ENCODE measurements at regions not wholly inside any gene's neighbourhood (a gene's known extent, or its start where the extent isn't known, plus 50 kb on each side); places are given as distances from the start of the nearest gene placed in this dataset.

GRCh38 chr4:53771326-53771725, 180.0 kb upstream of the LNX1 start:
- ATAC-seq (no peak), DNase-seq (no peak)

GRCh38 chr4:53767482-53767881, 176.2 kb upstream of the LNX1 start:
- ATAC-seq (no peak), DNase-seq (no peak)

DNA sequence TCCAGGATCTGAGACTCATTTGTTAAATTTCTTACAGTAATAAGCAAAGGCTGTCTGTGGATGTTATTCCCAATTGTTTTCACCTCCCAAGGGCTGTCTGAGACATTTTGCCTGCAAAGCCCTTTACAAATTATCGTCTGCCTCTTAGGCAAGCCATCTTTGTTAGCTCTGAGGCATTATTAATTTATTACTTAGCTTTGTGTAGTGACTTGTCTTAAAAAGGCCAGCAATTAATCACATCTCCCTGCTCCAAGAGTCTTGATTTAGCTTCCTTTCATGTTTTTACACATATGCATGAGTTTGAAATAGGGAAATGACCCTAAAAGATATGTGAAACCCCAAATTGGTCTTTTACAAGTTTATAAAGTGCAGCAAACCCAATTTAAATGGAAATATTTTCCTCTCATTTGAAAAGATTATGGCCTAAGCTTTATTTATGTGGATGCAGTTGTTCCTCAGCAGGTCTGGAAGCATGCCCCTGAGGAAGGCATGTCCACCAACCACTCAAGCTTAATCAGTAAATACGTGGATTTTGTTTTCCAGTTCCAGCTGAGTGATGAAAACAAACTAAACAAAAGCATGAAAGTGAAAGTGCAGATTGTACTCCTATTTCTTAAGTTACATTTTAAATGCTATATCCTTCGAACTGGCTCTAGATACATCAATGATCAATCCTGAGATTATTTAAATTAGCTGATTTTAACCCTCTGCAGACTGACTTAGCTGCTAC, 173.6 kb upstream of the LNX1 start:
- no peak for DNase-seq
- ATAC-seq: no peak

DNA sequence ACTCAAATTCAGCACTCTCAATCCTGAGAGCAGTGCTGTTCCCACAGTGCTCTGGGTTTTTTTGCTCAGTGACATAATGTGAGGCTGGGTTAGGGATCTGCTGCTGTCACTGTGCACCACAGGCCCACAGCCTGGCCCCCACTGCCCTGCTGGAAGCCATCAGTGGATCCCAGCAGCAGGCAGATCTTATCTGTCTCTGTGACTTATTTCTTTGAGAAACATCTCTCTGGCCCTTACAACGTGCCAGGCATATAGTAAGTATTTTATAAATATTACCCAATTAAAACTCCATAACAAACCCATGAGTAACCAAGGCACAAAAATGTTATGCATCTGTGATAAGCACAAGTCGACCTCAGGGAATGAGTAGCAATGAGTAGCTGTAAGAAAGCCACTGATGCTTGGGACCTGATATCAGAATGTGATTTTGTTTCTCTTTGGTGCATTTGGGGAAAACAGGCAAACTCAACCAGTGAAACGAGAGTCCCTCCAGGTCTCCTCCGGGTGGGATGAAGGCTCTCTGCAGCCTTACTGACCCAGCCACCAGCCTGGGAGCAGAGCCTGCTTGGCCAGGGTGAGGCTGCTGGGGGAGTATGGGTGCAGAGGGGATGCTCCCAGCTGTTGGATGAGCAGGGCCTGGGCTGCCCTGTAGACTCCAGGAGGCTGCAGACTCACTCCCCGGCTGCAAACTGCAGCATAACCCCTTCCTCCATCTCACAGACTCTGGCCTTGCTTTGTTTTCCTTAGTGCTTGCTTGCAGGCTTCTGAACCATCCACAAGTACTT, 172.7 kb upstream of the LNX1 start:
- ATAC-seq (no peak), DNase-seq (no peak)

DNA sequence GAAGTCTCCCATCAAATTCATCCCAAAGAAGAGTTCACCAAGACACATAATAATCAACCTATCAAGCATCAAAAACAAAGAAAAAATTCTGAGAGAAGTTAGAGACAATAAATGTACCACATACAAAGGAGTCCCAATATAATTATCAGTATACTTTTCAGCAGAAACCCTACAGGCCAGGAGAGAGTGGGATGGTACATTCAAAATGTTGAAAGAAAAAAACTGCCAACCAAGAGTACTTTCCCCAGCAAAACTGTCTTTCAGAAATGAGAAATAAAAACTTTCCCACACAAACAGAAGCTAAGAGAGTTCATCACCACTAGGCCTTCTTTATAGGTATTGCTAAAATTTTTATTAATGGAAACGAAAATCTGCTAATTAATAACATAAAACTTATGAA, 164.4 kb upstream of the LNX1 start:
- ATAC-seq (no peak), DNase-seq (no peak)

- DNase-seq: no peak
- no peak for ATAC-seq
Observed at GRCh38 chr4:53752124-53752523, 160.8 kb upstream of the LNX1 start.

GRCh38 chr4:53748328-53748772, 157.1 kb upstream of the LNX1 start:
- peak; percentile 4 for DNase-seq
- ATAC-seq: peak; percentile 19

- no peak for DNase-seq
Observed at GRCh38 chr4:53747401-53747800, 156.1 kb upstream of the LNX1 start.

DNA sequence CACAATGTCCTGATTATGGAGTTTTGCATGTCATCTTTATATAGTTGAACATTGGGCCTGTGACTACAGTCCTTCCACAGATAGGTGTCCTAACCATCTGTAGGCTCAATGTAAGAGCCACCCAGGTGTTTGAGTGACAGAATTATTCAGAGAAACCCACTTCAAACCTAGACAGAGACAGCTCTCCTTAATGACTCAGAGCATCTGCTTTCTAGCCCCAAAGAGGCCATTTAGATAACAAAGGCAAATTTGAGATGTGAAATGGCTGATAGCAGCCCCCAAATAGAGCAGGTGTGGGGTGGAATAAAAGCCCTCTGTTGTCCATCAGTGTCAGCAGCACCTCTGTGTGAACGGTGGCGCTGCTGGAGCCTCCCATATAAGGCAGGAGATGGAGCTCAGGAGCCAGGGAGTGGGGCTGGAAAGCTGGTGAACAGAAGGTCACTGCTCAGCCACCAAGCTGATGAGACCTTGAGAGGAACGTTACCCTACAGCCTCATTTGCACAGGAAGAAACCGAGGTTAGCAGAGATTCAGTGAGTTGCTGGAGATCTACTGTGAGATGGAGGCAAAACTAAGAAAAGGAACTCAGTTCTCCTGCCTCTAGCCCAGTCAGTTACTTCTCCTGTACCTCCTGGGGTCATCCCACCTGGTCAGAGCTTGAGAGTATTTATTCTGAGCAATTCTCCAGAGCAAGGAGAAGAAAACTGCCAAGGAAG, 153.3 kb upstream of the LNX1 start:
- DNase-seq: no peak
- no peak for ATAC-seq

More at GRCh38 chr4:53747401-53747800, 156.1 kb upstream of the LNX1 start:
- no peak for ATAC-seq

DNA sequence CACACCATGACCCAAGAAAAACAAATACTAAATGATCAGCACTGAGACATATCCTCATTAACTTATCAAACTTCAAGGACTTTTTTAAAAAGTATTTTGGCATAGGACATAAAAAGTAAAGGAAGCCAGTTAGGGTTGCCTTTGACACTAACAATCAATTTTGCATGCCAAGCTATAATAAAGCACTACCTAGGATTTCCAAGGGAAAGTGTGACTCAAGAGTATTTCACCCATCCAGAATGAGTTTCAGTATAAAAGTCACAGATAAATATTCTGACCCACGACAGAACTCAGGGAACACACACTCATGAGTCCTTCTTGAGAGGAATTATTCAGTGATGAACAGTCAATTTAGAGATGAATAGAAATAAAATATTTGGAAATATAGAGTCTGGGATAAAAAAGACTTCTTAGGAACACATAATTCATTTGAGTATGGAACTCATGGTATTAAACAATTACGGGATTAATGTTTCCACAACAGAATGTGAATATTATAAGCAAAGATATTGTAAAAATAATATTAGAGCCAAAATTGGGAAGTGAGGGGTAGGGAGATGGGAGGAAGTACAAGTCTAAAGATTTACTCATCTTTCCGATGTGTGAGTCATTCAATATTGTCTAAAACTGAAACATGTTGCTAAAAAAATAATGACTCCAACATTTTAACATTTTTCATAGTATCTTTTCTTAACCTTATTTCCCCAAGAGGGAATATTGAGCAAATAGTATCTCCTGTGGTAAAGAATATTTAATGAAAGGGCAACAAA, 143.5 kb upstream of the LNX1 start:
- no peak for DNase-seq
- no peak for ATAC-seq

- ATAC-seq: no peak
- DNase-seq: no peak
Observed at GRCh38 chr4:53734182-53734581, 142.9 kb upstream of the LNX1 start.

DNA sequence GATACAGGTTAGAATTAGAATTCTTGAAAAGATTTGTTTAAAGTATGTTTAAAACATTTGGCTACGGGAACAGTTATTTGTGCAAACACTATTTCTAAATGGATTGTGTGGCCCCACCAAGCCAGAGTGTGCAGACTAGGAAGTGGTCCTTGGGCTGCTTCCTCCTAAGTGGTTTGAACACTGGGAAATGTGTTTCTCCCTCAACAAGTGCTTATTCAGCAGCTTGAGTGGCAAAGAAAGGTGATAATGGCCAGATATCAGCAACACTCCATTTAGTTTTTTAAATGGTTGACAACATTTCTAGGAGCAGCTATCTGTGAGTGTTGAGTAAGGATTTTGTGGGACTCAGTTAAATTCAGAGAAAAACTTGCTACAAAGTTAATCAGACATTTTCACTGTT, 141.4 kb upstream of the LNX1 start:
- ATAC-seq: no peak
- no peak for DNase-seq

DNA sequence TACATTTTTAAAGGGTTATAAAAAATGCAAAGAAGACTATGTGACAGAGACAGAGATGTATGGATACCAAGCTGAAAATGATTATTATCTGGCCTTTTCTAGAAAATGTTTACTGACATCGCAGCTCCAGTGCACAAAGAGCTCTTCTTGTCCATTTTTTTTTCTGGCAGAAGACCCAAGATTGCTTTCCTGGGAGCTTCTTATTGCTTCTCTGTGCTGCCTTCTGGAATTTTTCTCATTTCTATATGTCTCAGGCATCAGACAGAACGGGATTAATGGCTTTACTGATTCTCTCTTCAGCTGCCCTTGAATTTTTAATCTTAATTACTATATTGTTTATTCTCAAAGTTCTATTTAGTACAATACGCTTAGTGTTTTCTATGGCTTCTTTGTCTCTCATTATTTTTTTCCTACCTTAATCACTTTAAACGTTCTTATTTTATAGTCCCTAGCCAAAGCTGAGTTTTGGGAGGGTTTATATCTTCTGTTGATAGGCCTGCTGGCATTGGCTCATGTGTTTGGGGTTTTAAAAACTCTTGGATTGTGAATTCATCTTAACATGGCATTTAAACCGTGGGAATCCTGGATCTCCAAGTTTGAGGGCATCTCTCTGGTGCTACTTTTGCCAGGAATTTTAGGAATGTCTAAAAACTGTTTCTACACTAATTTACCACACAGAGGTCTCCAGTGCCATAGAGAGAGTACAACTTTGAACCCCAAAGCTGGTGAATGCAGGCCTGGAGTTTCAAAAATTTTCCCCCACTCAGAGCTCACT, 138.9 kb upstream of the LNX1 start:
- no peak for ATAC-seq
- DNase-seq: no peak

GRCh38 chr4:53722110-53722509, 130.8 kb upstream of the LNX1 start:
- DNase-seq: no peak
- ATAC-seq: no peak

DNA sequence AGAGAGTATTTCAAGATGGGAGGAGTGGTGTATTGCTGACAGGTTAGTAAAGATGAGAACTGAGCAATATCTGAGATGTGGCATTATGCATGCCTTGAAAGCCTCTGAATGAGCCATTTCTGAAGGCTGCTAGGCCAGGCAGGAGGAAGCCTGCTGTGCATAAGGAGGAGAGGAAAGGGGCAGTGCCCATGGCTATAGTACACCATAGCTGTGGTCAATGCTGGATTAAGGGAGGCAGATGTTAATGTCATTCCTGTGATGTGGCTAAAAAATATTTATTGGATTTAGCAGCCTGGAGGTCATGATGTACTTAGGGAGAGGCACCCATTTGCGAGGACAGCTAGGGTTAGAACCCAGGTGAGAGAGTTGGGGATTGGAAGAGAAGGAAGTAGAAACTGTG, 130.0 kb upstream of the LNX1 start:
- ATAC-seq: no peak
- DNase-seq: no peak

DNA sequence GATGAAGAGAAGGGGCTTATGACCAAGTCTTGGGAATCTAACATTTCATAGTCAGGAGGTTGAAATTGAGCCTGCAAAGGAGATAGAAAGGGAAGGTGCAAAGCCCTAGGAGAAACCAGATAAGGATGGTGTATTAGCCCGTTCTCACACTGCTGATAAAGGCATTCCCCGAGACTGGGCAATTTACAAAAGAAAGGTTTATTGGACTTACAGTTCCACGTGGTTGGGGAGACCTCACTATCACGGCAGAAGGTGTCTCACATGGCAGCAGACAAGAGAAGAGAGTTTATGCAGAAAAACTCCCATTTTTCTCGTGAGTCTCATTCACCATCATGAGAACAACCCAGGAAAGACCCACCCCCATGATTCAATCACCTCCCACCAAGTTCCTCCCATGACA, 129.5 kb upstream of the LNX1 start:
- ATAC-seq (no peak), DNase-seq (no peak)

- ATAC-seq (no peak), DNase-seq (no peak)
Observed at GRCh38 chr4:53717064-53717549, 125.8 kb upstream of the LNX1 start.

GRCh38 chr4:53716471-53717063, 125.3 kb upstream of the LNX1 start:
- no peak for ATAC-seq
- no peak for DNase-seq

- ATAC-seq (no peak), DNase-seq (no peak)
Observed at GRCh38 chr4:53716011-53716410, 124.7 kb upstream of the LNX1 start.

DNA sequence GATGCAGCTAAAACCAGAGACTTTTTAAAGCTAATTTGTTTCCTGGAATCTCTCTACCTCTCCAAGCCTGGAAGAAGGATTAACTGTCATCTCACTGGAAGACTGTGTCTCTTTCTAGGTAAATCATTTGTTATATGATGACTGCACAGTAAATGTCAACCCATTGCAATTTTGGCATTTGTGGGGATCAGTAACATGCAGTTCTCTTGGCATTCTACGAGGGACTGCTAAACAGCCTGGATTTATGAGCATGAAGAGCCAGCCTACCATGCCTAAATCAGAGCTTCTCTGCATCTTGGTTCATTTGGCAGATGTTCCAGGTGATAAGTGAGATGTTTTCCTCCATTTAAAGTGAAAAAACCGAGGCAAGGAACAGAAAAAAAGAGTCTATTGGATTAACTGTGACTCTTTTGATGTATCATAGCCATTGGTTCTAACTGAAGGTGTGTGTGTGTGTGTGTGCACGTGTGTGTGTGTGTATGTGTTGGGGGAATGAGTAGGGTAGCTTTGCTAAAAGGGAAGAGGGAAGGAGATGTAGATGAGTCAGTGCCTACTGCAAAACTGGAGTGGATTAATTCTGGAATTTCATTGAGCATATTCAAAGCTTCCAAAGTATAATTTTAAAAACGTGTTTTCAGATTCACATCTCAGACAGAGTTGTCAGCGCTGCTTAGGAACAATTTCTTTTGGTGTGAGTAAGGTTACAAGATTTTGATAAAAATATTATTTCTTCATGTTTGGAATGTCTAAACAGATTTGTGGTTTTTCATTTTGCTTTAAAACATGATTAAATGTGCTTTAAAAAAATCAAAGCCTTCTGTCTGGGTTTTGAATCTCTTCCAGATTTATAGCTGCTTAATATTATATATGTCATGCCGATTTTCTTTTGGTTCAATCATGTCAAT, 123.2 kb upstream of the LNX1 start:
- no peak for ATAC-seq

More for the DNA sequence above, 123.2 kb upstream of the LNX1 start:
- no peak for DNase-seq
